Neural crest cell (in vitro differentiated cells): ENCODE measurements at regions not wholly inside any gene's neighbourhood (a gene's known extent, or its start where the extent isn't known, plus 50 kb on each side); places are given as distances from the start of the nearest gene placed in this dataset.
A peak's percentile ranks its signal among the peaks of the same experiment; 100 is the strongest.

Experiments used
- DNase-seq: peaks from one replicate; pipeline ENCODE4 v3.0.0; 2021; ENCODE audit warnings: low read depth, mixed read lengths, low spot score
- H3K27ac Mint-ChIP-seq: one replicate; pipeline ENCODE4 v1.8.0; 2021; ENCODE audit warnings: mild to moderate bottlenecking, mixed read lengths; ENCODE audit not compliant: unreplicated experiment
- H3K27me3 Mint-ChIP-seq: 2 replicates; pipeline ENCODE4 v1.8.0; 2021; ENCODE audit warnings: low read depth, mild to moderate bottlenecking, mixed read lengths
- H3K36me3 Mint-ChIP-seq: 2 replicates; pipeline ENCODE4 v1.8.0; 2021; ENCODE audit warnings: low read depth, mild to moderate bottlenecking, mixed read lengths
- H3K4me1 Mint-ChIP-seq: 2 replicates; pipeline ENCODE4 v1.8.0; 2021; ENCODE audit warnings: mixed read lengths
- H3K4me3 Mint-ChIP-seq: one replicate; pipeline ENCODE4 v1.8.0; 2021; ENCODE audit warnings: mild to moderate bottlenecking, mixed read lengths
- H3K9me3 Mint-ChIP-seq: 2 replicates; pipeline ENCODE4 v1.8.0; 2021; ENCODE audit warnings: mixed read lengths
- CTCF ChIP-seq: fragments of 200-600 bp; sonication (generic); conservative IDR thresholded peaks from 2 replicates; pipeline ENCODE4 v1.5.0; 2021; ENCODE audit warnings: antibody characterized with exemption, mild to moderate bottlenecking

GRCh38 chr2:19642501-19642900, 259.3 kb downstream of the TTC32 start:
- DNase-seq, result no peak
- peaks cover 2% of the 10 kb centered on the region for H3K27me3 Mint-ChIP-seq
- H3K9me3 Mint-ChIP-seq, result no peaks in the 10 kb centered on the region
- no peaks in the 10 kb centered on the region for H3K36me3 Mint-ChIP-seq
- TF ChIP-seq CTCF, result no peak
- peak overlapping the region; percentile 48 for H3K27ac Mint-ChIP-seq
- no peaks in the 10 kb centered on the region for H3K4me1 Mint-ChIP-seq
- no peak overlapping the region for H3K4me3 Mint-ChIP-seq

GRCh38 chr2:19635951-19636510, 265.8 kb downstream of the TTC32 start:
- Mint-ChIP-seq H3K36me3 (no peaks in the 10 kb centered on the region), H3K27me3 (peaks cover 7% of the 10 kb centered on the region), H3K9me3 (no peaks in the 10 kb centered on the region), H3K27ac (no peak overlapping the region), H3K4me3 (no peak overlapping the region), H3K4me1 (no peaks in the 10 kb centered on the region)
- no peak for DNase-seq
- no peak for TF ChIP-seq CTCF

- H3K27me3 Mint-ChIP-seq, result peaks cover 7% of the 10 kb centered on the region
- H3K4me1 Mint-ChIP-seq, result no peaks in the 10 kb centered on the region
- DNase-seq, result no peak
- H3K27ac Mint-ChIP-seq, result no peak overlapping the region
- no peak for TF ChIP-seq CTCF
- no peaks in the 10 kb centered on the region for H3K9me3 Mint-ChIP-seq
- H3K4me3 Mint-ChIP-seq, result no peak overlapping the region
- H3K36me3 Mint-ChIP-seq, result no peaks in the 10 kb centered on the region
Measured at GRCh38 chr2:19632403-19632991, 269.3 kb downstream of the TTC32 start.

- Mint-ChIP-seq H3K27ac (no peak overlapping the region), H3K4me3 (no peak overlapping the region), H3K27me3 (peaks cover 7% of the 10 kb centered on the region), H3K4me1 (no peaks in the 10 kb centered on the region), H3K9me3 (no peaks in the 10 kb centered on the region), H3K36me3 (no peaks in the 10 kb centered on the region)
- DNase-seq, result no peak
- TF ChIP-seq CTCF, result no peak
Measured at GRCh38 chr2:19631871-19632270, 269.9 kb downstream of the TTC32 start.

- Mint-ChIP-seq H3K27ac (peak overlapping the region; percentile 52), H3K27me3 (peaks cover 3% of the 10 kb centered on the region), H3K4me1 (no peaks in the 10 kb centered on the region), H3K4me3 (no peak overlapping the region), H3K9me3 (no peaks in the 10 kb centered on the region), H3K36me3 (no peaks in the 10 kb centered on the region)
- no peak for DNase-seq
- no peak for TF ChIP-seq CTCF
Measured at GRCh38 chr2:19630921-19631320, 270.9 kb downstream of the TTC32 start.
